ENCODE measurements at regions not wholly inside any gene's neighbourhood (a gene's known extent, or its start where the extent isn't known, plus 50 kb on each side); places are given as distances from the start of the nearest gene placed in this dataset.
A peak's percentile ranks its signal among the peaks of the same experiment; 100 is the strongest.
"Not testable (repeated sequence)": the region's sequence is repeated elsewhere in the genome, so short reads cannot be mapped to it uniquely, and the experiment has no call there.

DNA sequence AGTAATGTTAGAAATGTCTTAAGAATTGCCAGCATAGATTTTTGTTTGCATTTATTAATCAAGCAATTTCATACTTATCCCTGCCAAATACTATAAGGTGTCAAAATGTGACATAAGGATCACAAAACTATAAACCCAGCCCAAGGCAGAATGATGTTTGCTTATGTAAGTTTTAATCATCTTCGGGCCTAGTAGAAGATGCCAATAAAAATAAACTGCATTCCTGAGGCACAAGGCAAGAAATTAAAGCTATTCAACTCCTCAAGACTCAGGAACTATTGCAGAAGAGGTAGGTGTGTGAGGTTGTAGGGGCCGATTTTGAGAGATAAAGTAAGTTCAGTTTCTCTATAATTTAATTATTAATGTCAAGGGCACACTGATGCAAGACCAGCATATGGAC is 189.4 kb upstream of the AHR start:
- no peaks in the 10 kb centered on the region for H3K4me1 Mint-ChIP-seq (ENCODE audit: low read depth)
- no peak overlapping the region for H3K27ac Mint-ChIP-seq
- no peaks in the 10 kb centered on the region for H3K27me3 Mint-ChIP-seq (ENCODE audit: low read depth)
- intact Hi-C loops (cut with micrococcal nuclease) = no loop called here
- H3K4me3 Mint-ChIP-seq (ENCODE audit: low read depth) = no peak overlapping the region
- H3K9me3 Mint-ChIP-seq = peaks cover 8% of the 10 kb centered on the region
- DNase-seq (ENCODE audit: low spot score) = no peak
- no peaks in the 10 kb centered on the region for H3K36me3 Mint-ChIP-seq (ENCODE audit: low read depth)

DNA sequence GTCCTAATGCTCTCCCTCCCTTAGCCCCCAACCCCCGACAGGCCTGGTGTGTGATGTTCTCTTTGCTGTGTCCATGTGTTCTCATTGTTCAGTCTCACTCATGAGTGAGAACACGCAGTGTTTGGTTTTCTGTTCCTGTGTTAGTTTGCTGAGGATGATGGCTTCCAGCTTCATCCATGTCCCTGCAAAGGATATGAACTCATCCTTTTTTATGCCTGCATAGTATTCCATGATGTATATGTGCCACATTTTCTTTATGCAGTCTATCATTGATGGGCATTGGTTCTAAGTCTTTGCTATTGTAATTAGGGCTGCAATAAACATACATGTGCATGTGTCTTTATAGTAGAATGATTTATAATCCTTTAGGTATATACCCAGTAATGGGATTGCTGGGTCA is 184.7 kb upstream of the AHR start:
- H3K27me3 Mint-ChIP-seq (ENCODE audit: low read depth); H3K4me1 Mint-ChIP-seq (ENCODE audit: low read depth); H3K9me3 Mint-ChIP-seq; DNase-seq (ENCODE audit: low spot score); H3K4me3 Mint-ChIP-seq (ENCODE audit: low read depth); H3K36me3 Mint-ChIP-seq (ENCODE audit: low read depth); intact Hi-C loops (cut with micrococcal nuclease); H3K27ac Mint-ChIP-seq: not testable (repeated sequence)

DNA sequence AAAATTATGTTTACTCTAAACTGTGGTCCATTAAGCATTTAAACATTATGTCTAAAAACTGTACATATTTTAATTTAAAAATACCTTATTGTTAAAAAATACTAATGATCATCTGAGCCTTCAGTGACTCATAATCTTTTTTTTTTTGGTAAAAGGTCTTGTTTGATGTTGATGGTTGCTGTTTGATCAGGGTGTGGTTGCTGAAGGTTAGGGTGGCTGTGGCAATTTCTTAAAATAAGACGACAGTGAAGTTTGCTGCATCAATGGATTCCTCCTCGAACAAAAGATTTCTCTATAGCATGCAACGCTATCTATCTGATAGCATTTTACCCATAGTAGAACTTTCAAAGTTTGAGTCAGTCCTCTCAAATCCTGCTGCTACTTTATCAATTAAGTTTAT is 180.0 kb upstream of the AHR start:
- Mint-ChIP-seq H3K27ac (no peak overlapping the region), H3K4me1 (ENCODE audit: low read depth) (peaks cover 22% of the 10 kb centered on the region), H3K27me3 (ENCODE audit: low read depth) (no peaks in the 10 kb centered on the region), H3K4me3 (ENCODE audit: low read depth) (no peak overlapping the region), H3K36me3 (ENCODE audit: low read depth) (no peaks in the 10 kb centered on the region), H3K9me3 (peaks cover 16% of the 10 kb centered on the region)
- intact Hi-C loops (cut with micrococcal nuclease) = no loop called here
- no peak for DNase-seq (ENCODE audit: low spot score)

DNA sequence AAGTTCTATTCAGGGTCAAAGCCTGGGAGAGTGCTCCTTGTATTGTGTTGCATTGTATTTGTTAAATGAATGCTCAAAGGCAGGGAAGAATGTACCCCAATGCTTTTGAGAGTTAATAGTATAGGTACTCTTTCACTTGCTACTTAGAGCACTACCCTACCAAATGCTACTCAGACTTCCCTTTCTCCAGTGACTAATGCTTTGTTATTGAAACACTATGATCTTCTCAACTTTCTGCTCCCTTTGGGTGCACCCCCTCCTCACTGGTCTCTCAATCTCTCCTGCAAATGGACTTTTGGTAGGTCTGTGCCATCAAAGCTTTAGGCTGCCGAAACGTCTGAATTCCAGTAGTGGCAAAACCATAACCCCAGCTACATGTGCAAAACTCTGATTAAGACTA is 177.7 kb upstream of the AHR start:
- Mint-ChIP-seq H3K4me3 (ENCODE audit: low read depth) (no peak overlapping the region), H3K4me1 (ENCODE audit: low read depth) (peaks cover 23% of the 10 kb centered on the region), H3K27ac (no peak overlapping the region), H3K27me3 (ENCODE audit: low read depth) (no peaks in the 10 kb centered on the region), H3K9me3 (peaks cover 8% of the 10 kb centered on the region), H3K36me3 (ENCODE audit: low read depth) (no peaks in the 10 kb centered on the region)
- DNase-seq (ENCODE audit: low spot score) = no peak
- intact Hi-C loops (cut with micrococcal nuclease) = no loop called here

DNA sequence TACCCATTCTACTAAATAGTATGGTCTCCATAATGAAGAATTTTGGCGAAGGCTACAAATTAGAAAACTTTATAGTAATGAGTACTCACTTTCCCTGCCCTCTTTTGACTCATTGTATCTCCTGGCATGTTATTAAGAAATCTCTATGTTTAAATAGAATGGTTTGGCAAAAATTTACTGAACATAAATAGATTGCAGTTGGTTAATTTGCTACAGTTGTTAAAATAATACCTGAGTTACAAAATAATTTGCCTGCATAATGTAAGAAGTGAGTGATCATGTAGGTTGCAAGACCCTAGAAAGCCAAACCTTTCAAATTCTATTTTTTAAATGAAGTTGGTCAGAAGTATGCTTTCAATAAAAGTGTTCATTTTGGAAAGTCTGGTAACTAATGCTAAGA is 176.8 kb upstream of the AHR start:
- H3K27ac Mint-ChIP-seq = no peak overlapping the region
- DNase-seq (ENCODE audit: low spot score) = no peak
- intact Hi-C loops (cut with micrococcal nuclease) = no loop called here
- peaks cover 31% of the 10 kb centered on the region for H3K4me1 Mint-ChIP-seq (ENCODE audit: low read depth)
- no peak overlapping the region for H3K4me3 Mint-ChIP-seq (ENCODE audit: low read depth)
- H3K9me3 Mint-ChIP-seq = peaks cover 8% of the 10 kb centered on the region
- H3K27me3 Mint-ChIP-seq (ENCODE audit: low read depth) = no peaks in the 10 kb centered on the region
- H3K36me3 Mint-ChIP-seq (ENCODE audit: low read depth) = no peaks in the 10 kb centered on the region

DNA sequence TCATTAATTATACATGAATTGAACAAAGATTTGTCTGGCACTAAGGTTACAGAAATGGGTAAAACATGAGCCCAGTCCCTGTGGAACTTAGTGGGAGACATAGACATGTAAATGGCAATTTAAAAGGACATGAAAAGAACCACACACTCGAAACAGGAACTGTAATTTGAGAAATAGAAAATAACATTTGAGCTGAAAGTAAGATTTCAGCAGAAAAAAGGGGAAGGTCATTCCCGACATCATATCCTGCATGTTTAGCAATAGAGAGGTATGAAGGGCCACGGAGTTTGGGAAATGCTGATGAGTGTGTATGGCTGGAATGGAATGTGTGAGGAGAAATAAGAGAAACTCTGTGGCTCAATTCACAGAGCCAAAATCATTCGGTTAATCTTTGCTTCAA is 175.4 kb upstream of the AHR start:
- no peak overlapping the region for H3K27ac Mint-ChIP-seq
- DNase-seq (ENCODE audit: low spot score) = no peak
- peaks cover 12% of the 10 kb centered on the region for H3K9me3 Mint-ChIP-seq
- H3K36me3 Mint-ChIP-seq (ENCODE audit: low read depth) = no peaks in the 10 kb centered on the region
- H3K27me3 Mint-ChIP-seq (ENCODE audit: low read depth) = no peaks in the 10 kb centered on the region
- H3K4me1 Mint-ChIP-seq (ENCODE audit: low read depth) = peaks cover 36% of the 10 kb centered on the region
- intact Hi-C loops (cut with micrococcal nuclease) = no loop called here
- no peak overlapping the region for H3K4me3 Mint-ChIP-seq (ENCODE audit: low read depth)

DNA sequence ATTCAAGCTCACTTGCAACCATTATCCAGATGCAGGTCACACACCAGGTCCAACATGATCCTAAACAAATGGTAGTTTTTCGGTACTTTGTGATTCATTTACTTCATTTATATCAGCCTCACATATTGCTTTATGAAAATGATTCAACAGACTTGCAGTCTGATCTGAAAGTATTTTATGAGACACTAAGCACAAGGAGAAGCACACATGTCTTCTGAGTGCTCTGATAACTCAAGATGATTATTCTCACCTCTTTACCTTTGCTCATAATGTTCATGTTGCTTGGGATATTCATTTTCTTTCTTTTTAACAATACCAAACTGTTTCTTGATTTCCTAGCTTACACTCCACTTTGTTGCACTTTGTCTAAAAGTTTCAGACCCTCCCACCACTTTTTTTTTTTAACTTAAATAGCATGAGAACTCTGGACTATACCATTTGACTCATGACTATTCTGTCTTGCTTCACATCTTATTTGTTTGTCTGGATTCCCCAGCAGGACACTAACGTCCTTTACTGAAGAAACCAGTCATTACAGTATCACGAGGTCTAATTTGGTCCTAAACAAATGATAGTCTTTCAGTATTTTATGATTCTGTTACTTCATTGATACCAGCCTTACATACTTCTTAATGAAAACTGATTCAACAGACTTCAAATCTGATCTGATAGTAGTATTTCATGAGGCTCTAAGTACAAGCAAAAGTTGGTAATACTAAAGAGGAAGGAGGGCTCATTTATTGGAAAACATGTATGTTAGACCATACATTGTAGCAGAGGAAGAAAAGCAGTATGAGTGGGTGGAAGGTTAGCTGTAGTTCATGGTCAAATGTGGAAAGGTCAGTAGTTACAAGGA is 171.8 kb upstream of the AHR start:
- intact Hi-C loops (cut with micrococcal nuclease) = no loop called here
- Mint-ChIP-seq H3K27me3 (ENCODE audit: low read depth) (no peaks in the 10 kb centered on the region), H3K27ac (peak overlapping the region; percentile 42)

DNA sequence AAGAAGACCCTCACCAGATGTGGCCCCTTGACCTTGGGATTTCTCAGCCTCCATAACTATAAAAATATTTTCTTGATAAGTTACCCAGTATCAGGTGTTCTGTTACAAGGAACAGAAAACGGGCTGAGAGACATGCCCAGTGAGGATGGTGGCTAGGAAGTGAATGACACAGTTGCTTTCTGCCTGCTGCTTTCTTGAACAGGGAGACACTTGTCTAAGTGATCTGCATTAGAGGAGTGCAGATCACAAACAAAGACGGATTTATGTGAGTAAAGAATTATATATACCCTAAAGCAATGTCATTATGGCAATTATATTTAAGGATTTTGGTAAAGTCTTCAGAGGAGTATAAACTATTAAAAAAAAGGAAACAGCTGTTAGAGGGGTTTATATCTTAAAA is 169.2 kb upstream of the AHR start:
- Mint-ChIP-seq H3K4me1 (ENCODE audit: low read depth) (peaks cover 52% of the 10 kb centered on the region), H3K27me3 (ENCODE audit: low read depth) (no peaks in the 10 kb centered on the region)

More for the DNA sequence above, 171.8 kb upstream of the AHR start:
- no peak for DNase-seq (ENCODE audit: low spot score)
- Mint-ChIP-seq H3K4me1 (ENCODE audit: low read depth) (peaks cover 48% of the 10 kb centered on the region), H3K9me3 (peaks cover 6% of the 10 kb centered on the region), H3K36me3 (ENCODE audit: low read depth) (no peaks in the 10 kb centered on the region), H3K4me3 (ENCODE audit: low read depth) (no peak overlapping the region)

DNA sequence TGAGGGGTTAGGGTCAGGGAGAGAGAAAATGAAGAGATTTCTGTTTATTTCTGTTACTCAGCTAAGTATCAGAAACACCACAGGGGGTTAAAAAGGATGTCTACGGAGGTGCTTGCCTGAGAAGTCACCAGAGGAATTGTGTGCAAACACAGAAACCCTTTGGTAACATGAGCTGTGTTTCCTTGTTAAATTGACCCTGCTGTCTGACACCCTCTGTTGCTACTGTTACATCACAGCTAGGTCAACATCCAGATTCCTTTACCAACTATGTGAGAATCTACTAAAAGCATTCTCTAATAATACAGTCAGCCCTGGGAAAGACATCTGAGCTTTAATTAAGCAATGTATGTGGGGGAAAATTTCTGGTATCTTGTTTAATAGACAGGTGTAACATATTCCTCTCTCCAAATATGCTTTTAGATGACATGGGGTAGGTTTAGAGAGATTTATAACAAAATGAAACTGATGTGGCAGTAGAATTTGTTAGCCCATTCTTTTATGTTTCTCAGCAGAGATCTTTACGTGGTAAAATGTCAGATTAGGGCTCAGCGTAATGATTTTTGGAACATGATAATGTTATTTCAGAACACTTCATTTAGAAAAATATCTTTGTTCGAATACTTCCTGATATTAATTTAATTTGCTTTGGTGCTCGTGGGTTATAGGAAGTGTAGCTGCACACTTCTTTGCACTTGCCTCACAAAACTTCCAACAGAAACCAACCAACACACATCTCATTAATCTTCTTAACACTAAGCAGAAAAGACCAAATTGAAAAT is 168.0 kb upstream of the AHR start:
- Mint-ChIP-seq H3K27me3 (ENCODE audit: low read depth) (no peaks in the 10 kb centered on the region), H3K4me1 (ENCODE audit: low read depth) (peaks cover 64% of the 10 kb centered on the region), H3K36me3 (ENCODE audit: low read depth) (peaks cover 20% of the 10 kb centered on the region), H3K9me3 (peaks cover 9% of the 10 kb centered on the region), H3K27ac (no peak overlapping the region), H3K4me3 (ENCODE audit: low read depth) (peak overlapping the region; percentile 6)
- DNase-seq (ENCODE audit: low spot score) = no peak
- intact Hi-C loops (cut with micrococcal nuclease) = no loop called here

More for the DNA sequence above, 169.2 kb upstream of the AHR start:
- intact Hi-C loops (cut with micrococcal nuclease) = no loop called here
- Mint-ChIP-seq H3K9me3 (peaks cover 9% of the 10 kb centered on the region), H3K36me3 (ENCODE audit: low read depth) (peaks cover 10% of the 10 kb centered on the region), H3K27ac (no peak overlapping the region), H3K4me3 (ENCODE audit: low read depth) (no peak overlapping the region)
- no peak for DNase-seq (ENCODE audit: low spot score)

DNA sequence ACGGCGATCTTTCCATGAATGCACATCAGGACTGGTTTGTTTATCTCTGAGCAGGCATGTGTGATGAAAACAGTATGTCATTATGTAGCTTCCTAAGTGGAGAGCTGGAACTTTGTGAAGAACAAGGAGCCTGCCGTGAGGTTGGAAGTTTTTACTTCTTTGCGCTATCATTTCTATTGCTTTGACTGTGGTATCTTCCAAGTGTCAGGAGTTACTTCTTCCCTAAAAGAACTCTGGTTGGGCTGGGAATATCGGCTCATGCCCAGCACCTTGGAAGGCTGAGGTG is 167.4 kb upstream of the AHR start:
- peaks cover 9% of the 10 kb centered on the region for H3K9me3 Mint-ChIP-seq
- no peak overlapping the region for H3K27ac Mint-ChIP-seq
- peaks cover 22% of the 10 kb centered on the region for H3K36me3 Mint-ChIP-seq (ENCODE audit: low read depth)
- DNase-seq (ENCODE audit: low spot score) = no peak
- no peak overlapping the region for H3K4me3 Mint-ChIP-seq (ENCODE audit: low read depth)
- H3K27me3 Mint-ChIP-seq (ENCODE audit: low read depth) = no peaks in the 10 kb centered on the region
- peaks cover 65% of the 10 kb centered on the region for H3K4me1 Mint-ChIP-seq (ENCODE audit: low read depth)
- intact Hi-C loops (cut with micrococcal nuclease) = no loop called here

DNA sequence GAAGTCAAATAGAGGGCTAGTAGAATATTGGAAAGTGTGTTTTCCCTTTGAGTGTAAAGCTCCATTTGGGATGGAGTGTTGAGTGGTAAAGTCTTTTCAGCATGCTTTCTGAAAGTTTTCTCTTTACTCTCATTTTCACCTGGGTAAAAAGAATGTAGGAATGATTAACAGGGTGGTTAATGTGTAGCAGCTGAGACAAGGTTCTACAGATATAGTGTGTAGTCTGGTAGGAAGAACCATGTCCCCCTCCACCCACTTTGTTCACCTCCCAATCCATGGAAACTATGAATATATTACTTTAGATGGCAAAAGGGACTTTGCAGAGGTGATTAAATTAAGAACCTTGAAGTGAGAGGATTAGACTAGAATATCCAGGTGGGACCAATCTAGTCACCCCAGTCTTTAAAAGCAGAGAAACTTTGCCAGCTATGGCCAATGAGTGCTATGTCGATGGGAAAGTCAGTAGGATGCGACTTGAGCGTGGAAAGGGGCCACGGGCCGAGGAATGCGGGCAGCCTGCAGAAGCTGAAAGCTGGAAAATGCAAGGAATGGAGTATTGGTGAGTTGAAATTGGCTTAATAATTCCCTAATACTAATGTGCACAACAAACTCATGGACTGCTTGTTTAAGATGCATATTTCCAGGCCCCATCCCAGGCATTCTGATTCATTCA is 166.3 kb upstream of the AHR start:
- Mint-ChIP-seq H3K27me3 (ENCODE audit: low read depth) (no peaks in the 10 kb centered on the region), H3K4me3 (ENCODE audit: low read depth) (no peak overlapping the region), H3K27ac (no peak overlapping the region), H3K4me1 (ENCODE audit: low read depth) (peaks cover 62% of the 10 kb centered on the region), H3K9me3 (peaks cover 5% of the 10 kb centered on the region), H3K36me3 (ENCODE audit: low read depth) (peaks cover 22% of the 10 kb centered on the region)
- intact Hi-C loops (cut with micrococcal nuclease) = no loop called here
- no peak for DNase-seq (ENCODE audit: low spot score)

DNA sequence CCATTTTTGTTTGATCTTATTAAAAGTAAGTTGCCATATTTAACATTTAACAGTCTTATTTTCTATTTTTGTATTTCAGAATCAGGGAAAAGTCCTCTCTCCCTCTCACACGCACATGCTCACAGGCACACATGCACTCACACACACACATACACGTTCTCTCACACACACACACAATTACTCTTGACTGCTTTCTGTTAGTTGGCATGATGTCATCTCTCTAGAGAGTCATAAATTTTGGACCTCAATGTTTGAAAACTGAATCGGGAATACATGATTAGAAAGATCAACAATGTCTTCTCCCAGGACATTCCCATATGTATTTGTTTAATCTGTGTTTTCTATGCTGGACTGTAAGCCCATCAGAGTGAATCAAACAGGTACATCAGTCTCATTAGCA is 165.7 kb upstream of the AHR start:
- peaks cover 22% of the 10 kb centered on the region for H3K36me3 Mint-ChIP-seq (ENCODE audit: low read depth)
- no peak overlapping the region for H3K27ac Mint-ChIP-seq
- intact Hi-C loops (cut with micrococcal nuclease) = no loop called here
- no peak for DNase-seq (ENCODE audit: low spot score)
- H3K9me3 Mint-ChIP-seq = peaks cover 5% of the 10 kb centered on the region
- H3K4me1 Mint-ChIP-seq (ENCODE audit: low read depth) = peaks cover 60% of the 10 kb centered on the region
- no peaks in the 10 kb centered on the region for H3K27me3 Mint-ChIP-seq (ENCODE audit: low read depth)
- no peak overlapping the region for H3K4me3 Mint-ChIP-seq (ENCODE audit: low read depth)

DNA sequence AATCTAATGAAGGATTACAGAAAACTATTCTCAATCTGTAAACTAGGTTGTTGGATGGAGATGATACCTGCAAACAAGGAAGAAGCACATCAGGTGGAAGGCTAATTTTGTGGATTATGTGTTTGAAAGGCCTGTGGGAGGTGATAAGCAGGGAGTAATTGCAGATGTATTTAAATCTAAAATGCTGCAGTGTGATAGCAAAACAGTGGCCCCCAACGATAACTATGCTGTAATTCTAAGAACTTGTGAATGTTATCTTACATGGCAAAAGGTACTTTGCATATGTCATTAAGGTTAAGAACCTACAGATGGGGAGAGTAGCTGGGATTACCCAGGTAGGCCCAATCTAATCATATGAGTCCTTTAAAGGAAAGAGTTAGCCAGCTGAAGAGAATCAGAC is 164.5 kb upstream of the AHR start:
- peaks cover 22% of the 10 kb centered on the region for H3K36me3 Mint-ChIP-seq (ENCODE audit: low read depth)
- peaks cover 3% of the 10 kb centered on the region for H3K9me3 Mint-ChIP-seq
- no peak overlapping the region for H3K4me3 Mint-ChIP-seq (ENCODE audit: low read depth)
- no peaks in the 10 kb centered on the region for H3K27me3 Mint-ChIP-seq (ENCODE audit: low read depth)
- H3K4me1 Mint-ChIP-seq (ENCODE audit: low read depth) = peaks cover 67% of the 10 kb centered on the region
- DNase-seq (ENCODE audit: low spot score) = no peak
- peak overlapping the region; percentile 12 for H3K27ac Mint-ChIP-seq
- intact Hi-C loops (cut with micrococcal nuclease) = no loop called here

Measured in activated T-helper 2 cell treated with anti-CD3 and anti-CD28 coated beads, Interferon-gamma antibody, Interleukin-2, Interleukin-4, amounts not matched to agents 10 μg/mL and 5 μg/mL and 100 μg/mL, durations not matched to agents 14 hours and 24 hours and 36 hours (primary cell).